GM23338 (cell line): ENCODE measurements at regions not wholly inside any gene's neighbourhood (a gene's known extent, or its start where the extent isn't known, plus 50 kb on each side); places are given as distances from the start of the nearest gene placed in this dataset.

Experiments used
- EZH2phosphoT487 ChIP-seq: fragments of 200-600 bp; sonication (generic); IDR thresholded peaks from one replicate; pipeline ENCODE4 v1.8.1; 2018; ENCODE audit warnings: antibody characterized with exemption; ENCODE audit not compliant: unreplicated experiment
- TF ChIP-seq, protein P1 (sequence below), 2 experiments: fragments of 200-600 bp in 1 of 2; sonication (generic) in 1 of 2; conservative IDR thresholded peaks; 2 replicates each; pipeline versions ENCODE4 v1.5.1 to v1.6.1; 2016 to 2017; ENCODE audit warnings: antibody characterized with exemption in 2 of 2, low read depth in 2 of 2, mild to moderate bottlenecking in 2 of 2, moderate library complexity in 1 of 2
- TF ChIP-seq, protein P2 (sequence below): IDR thresholded peaks from one replicate; pipeline ENCODE4 v1.6.1; 2018; ENCODE audit warnings: antibody characterized with exemption; ENCODE audit not compliant: unreplicated experiment

DNA sequence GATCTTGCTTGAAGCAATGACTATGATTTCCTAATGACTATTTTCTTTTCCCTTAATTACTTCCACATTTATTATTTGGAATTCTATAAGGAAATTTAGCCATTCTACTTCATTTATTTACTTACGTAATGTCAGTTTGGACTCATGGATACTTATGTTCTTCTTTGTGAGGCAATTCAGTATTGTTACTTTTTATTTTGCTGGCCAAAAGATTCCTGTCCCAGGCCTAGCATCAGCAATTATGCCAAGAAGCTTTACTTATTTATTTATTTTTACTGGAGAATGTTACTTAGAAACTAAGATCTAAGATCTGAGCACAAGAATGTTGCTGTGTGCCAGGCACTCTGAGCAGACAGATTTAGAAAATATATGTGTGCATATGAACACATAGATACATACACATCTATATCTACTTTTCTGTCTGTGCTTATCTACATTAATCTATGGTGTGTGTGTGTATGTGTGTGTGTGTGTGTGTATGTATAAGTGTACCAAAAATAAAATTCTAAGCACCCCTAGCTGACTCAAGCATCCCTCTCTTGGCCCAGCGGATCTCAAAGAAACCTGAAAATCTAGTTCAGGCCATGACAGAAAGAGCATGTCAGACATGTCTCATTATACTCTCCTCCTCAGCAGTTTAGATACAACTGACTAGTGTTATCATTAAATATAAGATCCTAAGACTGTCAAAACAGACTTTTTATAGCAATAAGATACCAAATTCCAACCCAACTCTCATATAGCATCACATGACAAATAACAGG lies 640.0 kb upstream of the GJE1 start:
- TF ChIP-seq, protein P1, sequence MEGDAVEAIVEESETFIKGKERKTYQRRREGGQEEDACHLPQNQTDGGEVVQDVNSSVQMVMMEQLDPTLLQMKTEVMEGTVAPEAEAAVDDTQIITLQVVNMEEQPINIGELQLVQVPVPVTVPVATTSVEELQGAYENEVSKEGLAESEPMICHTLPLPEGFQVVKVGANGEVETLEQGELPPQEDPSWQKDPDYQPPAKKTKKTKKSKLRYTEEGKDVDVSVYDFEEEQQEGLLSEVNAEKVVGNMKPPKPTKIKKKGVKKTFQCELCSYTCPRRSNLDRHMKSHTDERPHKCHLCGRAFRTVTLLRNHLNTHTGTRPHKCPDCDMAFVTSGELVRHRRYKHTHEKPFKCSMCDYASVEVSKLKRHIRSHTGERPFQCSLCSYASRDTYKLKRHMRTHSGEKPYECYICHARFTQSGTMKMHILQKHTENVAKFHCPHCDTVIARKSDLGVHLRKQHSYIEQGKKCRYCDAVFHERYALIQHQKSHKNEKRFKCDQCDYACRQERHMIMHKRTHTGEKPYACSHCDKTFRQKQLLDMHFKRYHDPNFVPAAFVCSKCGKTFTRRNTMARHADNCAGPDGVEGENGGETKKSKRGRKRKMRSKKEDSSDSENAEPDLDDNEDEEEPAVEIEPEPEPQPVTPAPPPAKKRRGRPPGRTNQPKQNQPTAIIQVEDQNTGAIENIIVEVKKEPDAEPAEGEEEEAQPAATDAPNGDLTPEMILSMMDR (conservative IDR thresholded peaks at IDR 0.05; ENCODE audit: low read depth in 2 of 2): no peak
- TF ChIP-seq, protein P2, sequence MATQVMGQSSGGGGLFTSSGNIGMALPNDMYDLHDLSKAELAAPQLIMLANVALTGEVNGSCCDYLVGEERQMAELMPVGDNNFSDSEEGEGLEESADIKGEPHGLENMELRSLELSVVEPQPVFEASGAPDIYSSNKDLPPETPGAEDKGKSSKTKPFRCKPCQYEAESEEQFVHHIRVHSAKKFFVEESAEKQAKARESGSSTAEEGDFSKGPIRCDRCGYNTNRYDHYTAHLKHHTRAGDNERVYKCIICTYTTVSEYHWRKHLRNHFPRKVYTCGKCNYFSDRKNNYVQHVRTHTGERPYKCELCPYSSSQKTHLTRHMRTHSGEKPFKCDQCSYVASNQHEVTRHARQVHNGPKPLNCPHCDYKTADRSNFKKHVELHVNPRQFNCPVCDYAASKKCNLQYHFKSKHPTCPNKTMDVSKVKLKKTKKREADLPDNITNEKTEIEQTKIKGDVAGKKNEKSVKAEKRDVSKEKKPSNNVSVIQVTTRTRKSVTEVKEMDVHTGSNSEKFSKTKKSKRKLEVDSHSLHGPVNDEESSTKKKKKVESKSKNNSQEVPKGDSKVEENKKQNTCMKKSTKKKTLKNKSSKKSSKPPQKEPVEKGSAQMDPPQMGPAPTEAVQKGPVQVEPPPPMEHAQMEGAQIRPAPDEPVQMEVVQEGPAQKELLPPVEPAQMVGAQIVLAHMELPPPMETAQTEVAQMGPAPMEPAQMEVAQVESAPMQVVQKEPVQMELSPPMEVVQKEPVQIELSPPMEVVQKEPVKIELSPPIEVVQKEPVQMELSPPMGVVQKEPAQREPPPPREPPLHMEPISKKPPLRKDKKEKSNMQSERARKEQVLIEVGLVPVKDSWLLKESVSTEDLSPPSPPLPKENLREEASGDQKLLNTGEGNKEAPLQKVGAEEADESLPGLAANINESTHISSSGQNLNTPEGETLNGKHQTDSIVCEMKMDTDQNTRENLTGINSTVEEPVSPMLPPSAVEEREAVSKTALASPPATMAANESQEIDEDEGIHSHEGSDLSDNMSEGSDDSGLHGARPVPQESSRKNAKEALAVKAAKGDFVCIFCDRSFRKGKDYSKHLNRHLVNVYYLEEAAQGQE: no peak
- TF ChIP-seq EZH2phosphoT487: no peak
